ENCODE measurements at regions not wholly inside any gene's neighbourhood (a gene's known extent, or its start where the extent isn't known, plus 50 kb on each side); places are given as distances from the start of the nearest gene placed in this dataset.

DNA sequence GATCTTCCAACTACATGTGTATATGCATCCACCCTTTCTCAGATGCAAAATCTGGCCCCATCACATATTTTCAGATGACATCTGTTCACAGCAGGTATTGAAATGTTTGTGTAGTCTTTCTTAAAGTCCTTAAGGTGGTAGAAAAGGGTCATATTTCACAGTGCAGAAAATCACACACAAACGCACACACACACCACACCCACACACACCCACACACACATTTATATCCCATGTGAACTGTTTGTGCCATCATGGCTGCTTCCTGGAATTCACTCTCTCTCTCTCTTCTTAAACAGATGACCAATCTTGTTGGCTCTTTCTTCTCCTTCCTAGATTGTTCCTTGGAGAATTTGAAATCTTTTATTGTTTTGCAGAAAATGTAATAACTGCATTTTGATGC lies 663.0 kb upstream of the GRM3 start:
- H3K4me3 ChIP-seq, result no peak overlapping the region
- TF ChIP-seq, protein P1, sequence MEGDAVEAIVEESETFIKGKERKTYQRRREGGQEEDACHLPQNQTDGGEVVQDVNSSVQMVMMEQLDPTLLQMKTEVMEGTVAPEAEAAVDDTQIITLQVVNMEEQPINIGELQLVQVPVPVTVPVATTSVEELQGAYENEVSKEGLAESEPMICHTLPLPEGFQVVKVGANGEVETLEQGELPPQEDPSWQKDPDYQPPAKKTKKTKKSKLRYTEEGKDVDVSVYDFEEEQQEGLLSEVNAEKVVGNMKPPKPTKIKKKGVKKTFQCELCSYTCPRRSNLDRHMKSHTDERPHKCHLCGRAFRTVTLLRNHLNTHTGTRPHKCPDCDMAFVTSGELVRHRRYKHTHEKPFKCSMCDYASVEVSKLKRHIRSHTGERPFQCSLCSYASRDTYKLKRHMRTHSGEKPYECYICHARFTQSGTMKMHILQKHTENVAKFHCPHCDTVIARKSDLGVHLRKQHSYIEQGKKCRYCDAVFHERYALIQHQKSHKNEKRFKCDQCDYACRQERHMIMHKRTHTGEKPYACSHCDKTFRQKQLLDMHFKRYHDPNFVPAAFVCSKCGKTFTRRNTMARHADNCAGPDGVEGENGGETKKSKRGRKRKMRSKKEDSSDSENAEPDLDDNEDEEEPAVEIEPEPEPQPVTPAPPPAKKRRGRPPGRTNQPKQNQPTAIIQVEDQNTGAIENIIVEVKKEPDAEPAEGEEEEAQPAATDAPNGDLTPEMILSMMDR (IDR thresholded peaks at IDR 0.05), result no peak
- H3K27ac ChIP-seq, result no peak overlapping the region
- no peaks in the 10 kb centered on the region for H3K4me1 ChIP-seq
- intact Hi-C loops (cut with DNase I), result no loop called here
- DNase-seq (no peak), ATAC-seq (no peak)
- no peaks in the 10 kb centered on the region for H3K9me3 ChIP-seq
- H3K36me3 ChIP-seq, result no peaks in the 10 kb centered on the region
- H3K27me3 ChIP-seq, result no peaks in the 10 kb centered on the region

DNA sequence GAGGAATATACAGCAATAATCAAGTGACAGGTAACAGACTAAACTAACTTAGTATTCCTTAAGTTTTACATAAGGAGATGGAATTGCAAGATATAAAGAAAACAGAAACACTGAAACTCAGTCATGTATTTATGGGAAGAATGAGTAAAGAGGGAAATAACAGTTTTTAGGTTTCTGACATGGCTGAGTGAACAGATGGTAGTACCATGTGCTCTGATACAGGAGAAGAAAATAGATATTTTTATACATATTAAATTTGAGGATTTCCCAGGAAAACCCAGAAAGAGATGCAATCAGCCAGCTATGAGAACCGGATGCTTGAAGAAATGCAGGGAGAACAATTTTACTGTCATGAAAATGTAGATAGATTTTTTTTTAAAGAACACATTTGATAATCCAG lies 669.5 kb upstream of the GRM3 start:
- ATAC-seq (no peak), DNase-seq (no peak)
- Histone ChIP-seq H3K27me3 (no peaks in the 10 kb centered on the region), H3K27ac (no peak overlapping the region), H3K9me3 (no peaks in the 10 kb centered on the region), H3K36me3 (no peaks in the 10 kb centered on the region), H3K4me1 (no peaks in the 10 kb centered on the region), H3K4me3 (no peak overlapping the region)
- intact Hi-C loops (cut with DNase I), result no loop called here
- TF ChIP-seq, protein P1 (IDR thresholded peaks at IDR 0.05), result no peak

DNA sequence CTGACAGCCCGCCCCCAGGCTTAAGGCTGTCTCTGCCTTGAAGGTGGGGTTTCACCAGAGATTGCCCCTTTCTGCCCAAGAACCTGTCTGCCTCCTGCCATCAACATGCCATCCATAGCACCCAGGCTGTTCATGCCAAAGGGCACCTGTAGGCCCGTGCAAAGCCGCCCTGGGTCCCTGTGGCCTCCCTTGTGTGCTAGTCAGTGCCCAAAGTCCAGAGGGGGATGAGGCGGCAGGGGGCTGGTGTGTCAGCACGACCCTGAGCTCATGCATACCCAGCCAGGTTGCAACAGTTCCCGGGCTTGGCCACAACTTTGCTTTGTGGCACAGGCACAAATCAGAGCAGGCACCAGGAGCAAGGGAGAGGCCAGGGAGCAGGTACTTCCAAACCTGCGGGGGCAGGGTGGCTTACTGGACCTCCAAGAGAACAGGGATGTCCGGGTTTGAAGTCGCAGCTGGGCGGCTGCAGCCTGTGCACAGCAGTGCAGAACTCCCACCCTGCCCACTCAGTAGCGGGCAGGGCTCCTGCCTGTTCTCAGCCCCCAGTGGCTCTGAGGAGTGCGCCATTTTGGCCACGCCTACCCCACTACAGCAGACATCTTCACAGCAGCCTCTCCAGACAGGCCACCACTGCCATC lies 671.1 kb upstream of the GRM3 start:
- intact Hi-C loops (cut with DNase I), result no loop called here
- no peak overlapping the region for H3K27ac ChIP-seq
- peak; percentile 56 for DNase-seq
- peak; percentile 39 for ATAC-seq
- H3K4me1 ChIP-seq, result no peaks in the 10 kb centered on the region
- H3K4me3 ChIP-seq, result no peak overlapping the region
- no peaks in the 10 kb centered on the region for H3K36me3 ChIP-seq
- no peaks in the 10 kb centered on the region for H3K27me3 ChIP-seq
- TF ChIP-seq, protein P1 (IDR thresholded peaks at IDR 0.05), result no peak
- no peaks in the 10 kb centered on the region for H3K9me3 ChIP-seq

DNA sequence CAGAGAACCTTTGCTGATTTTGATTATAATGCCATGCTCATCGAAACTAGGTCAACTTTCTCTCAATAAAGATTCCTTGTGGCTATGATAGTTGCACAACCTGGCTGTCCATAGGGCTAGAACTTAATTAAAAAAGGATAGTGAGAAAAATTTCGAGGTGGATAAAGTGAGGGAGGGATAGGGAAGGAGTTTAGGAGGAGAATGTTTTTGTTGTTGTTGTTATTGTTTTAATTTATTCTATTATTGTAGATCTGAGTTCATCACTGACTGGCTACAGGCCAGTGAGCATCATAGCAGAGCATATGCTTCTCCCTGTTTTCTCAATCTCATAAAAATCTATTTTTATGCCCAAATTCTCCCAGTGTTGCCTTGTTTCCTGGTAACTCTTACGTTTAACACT lies 688.7 kb upstream of the GRM3 start:
- H3K27me3 ChIP-seq, result no peaks in the 10 kb centered on the region
- H3K9me3 ChIP-seq, result no peaks in the 10 kb centered on the region
- no peak for ATAC-seq
- TF ChIP-seq, protein P1 (IDR thresholded peaks at IDR 0.05), result no peak
- no peak overlapping the region for H3K4me3 ChIP-seq
- H3K27ac ChIP-seq, result no peak overlapping the region
- no peaks in the 10 kb centered on the region for H3K36me3 ChIP-seq
- intact Hi-C loops (cut with DNase I), result no loop called here
- H3K4me1 ChIP-seq, result no peaks in the 10 kb centered on the region
- no peak for DNase-seq

DNA sequence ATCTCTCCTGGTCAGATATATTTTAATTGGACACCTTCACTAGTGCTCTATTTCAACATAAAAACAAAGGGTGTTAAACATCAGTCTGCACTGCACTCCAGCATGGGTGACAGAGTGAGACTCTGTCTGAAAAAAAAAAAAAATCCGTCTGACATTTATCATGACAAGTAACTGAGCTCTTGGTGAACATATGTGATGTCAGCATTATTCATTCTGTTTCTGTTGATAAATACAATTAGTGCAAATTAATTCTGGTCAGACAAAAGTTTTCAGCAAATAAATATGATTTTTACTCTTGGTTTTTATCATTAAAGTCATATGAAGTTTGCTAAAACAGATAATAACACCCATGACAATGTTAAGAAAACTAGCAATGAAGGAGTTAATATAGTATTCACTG lies 692.8 kb upstream of the GRM3 start:
- no peak for ATAC-seq
- no peak for DNase-seq
- Histone ChIP-seq H3K27ac (no peak overlapping the region), H3K4me3 (no peak overlapping the region), H3K4me1 (no peaks in the 10 kb centered on the region), H3K27me3 (no peaks in the 10 kb centered on the region), H3K9me3 (peaks cover 11% of the 10 kb centered on the region), H3K36me3 (no peaks in the 10 kb centered on the region)
- intact Hi-C loops (cut with DNase I), result no loop called here
- TF ChIP-seq, protein P1 (IDR thresholded peaks at IDR 0.05), result no peak

DNA sequence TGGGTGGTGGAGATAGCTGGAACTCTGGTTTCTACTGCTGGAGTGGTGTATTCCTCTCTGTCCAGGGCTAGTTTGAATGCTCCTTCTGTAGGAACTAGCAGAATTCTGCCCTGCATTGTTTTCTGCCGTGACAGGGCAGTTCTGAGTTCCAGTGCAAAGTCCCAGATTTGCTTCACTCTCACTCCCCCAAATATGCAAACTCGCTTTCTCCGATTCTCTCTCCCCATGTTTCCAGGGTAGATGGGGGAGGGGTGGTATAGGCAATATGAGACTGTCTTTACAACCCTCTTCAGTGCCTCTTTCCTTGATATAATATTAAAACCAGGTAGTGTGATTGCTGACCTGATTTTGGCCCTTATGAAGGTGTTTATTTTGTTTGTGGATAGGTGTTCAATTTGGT lies 693.3 kb upstream of the GRM3 start:
- H3K4me1 ChIP-seq, result no peaks in the 10 kb centered on the region
- H3K27me3 ChIP-seq, result no peaks in the 10 kb centered on the region
- intact Hi-C loops (cut with DNase I), result no loop called here
- ATAC-seq (no peak), DNase-seq (no peak)
- H3K9me3 ChIP-seq, result peaks cover 11% of the 10 kb centered on the region
- TF ChIP-seq, protein P1 (IDR thresholded peaks at IDR 0.05), result no peak
- H3K4me3 ChIP-seq, result no peak overlapping the region
- no peaks in the 10 kb centered on the region for H3K36me3 ChIP-seq
- H3K27ac ChIP-seq, result no peak overlapping the region

All from upper lobe of right lung (tissue), 1 donor.